SU-DHL-6 (cell line): ENCODE measurements at regions not wholly inside any gene's neighbourhood (a gene's known extent, or its start where the extent isn't known, plus 50 kb on each side); places are given as distances from the start of the nearest gene placed in this dataset.

ENCODE experiments used
- H2AFZ ChIP-seq: fragments of 200-600 bp; sonication (generic); 2 replicates; pipeline ENCODE4 v1.6.1; 2014; ENCODE audit warnings: low read depth, mild to moderate bottlenecking, moderate library complexity, mixed read lengths, antibody characterized with exemption, low read length; ENCODE audit not compliant: severe bottlenecking
- H3F3A ChIP-seq: fragments of 200-600 bp; shearing (Covaris generic); 2 replicates; pipeline ENCODE4 v1.6.0; 2016; ENCODE audit warnings: antibody characterized with exemption, mild to moderate bottlenecking; ENCODE audit not compliant: insufficient read depth
- H3K27ac ChIP-seq: fragments of 200-600 bp; sonication (generic); 2 replicates; pipeline ENCODE4 v1.5.1; 2016; ENCODE audit warnings: low read depth, mild to moderate bottlenecking, low read length, moderate library complexity, mixed read lengths
- H3K27me3 ChIP-seq: fragments of 200-600 bp; sonication (generic), shearing (Covaris generic); 2 replicates; pipeline ENCODE4 v1.6.0; 2014; ENCODE audit warnings: mild to moderate bottlenecking, low read length
- H3K36me3 ChIP-seq: fragments of 200-600 bp; sonication (generic); 2 replicates; pipeline ENCODE4 v1.6.1; 2014; ENCODE audit warnings: mild to moderate bottlenecking, low read length, mixed read lengths
- H3K4me2 ChIP-seq: fragments of 300-600, 200-600 bp; shearing (Covaris generic), sonication (generic); 2 replicates; pipeline ENCODE4 v1.6.0; 2014; ENCODE audit warnings: low read length, low read depth, mild to moderate bottlenecking; ENCODE audit not compliant: poor library complexity, severe bottlenecking
- H3K4me3 ChIP-seq: fragments of 200-600 bp; sonication (generic); 2 replicates; pipeline ENCODE4 v1.5.1; 2014; ENCODE audit warnings: antibody characterized with exemption, low read length, mild to moderate bottlenecking, mixed read lengths; ENCODE audit not compliant: insufficient read depth, poor library complexity, severe bottlenecking
- H3K79me2 ChIP-seq: fragments of 200-600 bp; sonication (generic); 2 replicates; pipeline ENCODE4 v1.6.1; 2014; ENCODE audit warnings: mild to moderate bottlenecking, low read length, moderate library complexity; ENCODE audit not compliant: insufficient read depth
- H3K9ac ChIP-seq: fragments of 200-600 bp; sonication (generic); 2 replicates; pipeline ENCODE4 v1.7.0; 2014; ENCODE audit warnings: mild to moderate bottlenecking, low read length
- H3K9me2 ChIP-seq: fragments of 200-600 bp; sonication (generic); replicated peaks from 2 replicates; pipeline ENCODE4 v1.6.1; 2014; ENCODE audit warnings: low read length; ENCODE audit not compliant: insufficient read depth
- H3K9me3 ChIP-seq: fragments of 200-600 bp; sonication (generic); 2 replicates; pipeline ENCODE4 v1.6.1; 2014; ENCODE audit warnings: low read length, mixed read lengths; ENCODE audit not compliant: insufficient read depth
- H4K20me1 ChIP-seq: fragments of 200-600 bp; sonication (generic); 2 replicates; pipeline ENCODE4 v1.6.1; 2014; ENCODE audit warnings: low read depth, mild to moderate bottlenecking, antibody characterized with exemption, low read length, moderate library complexity, mixed read lengths
- EZH2phosphoT487 ChIP-seq: fragments of 200-600 bp; sonication (generic), shearing (Covaris generic); conservative IDR thresholded peaks from 2 replicates; pipeline ENCODE4 v1.6.1; 2018; ENCODE audit warnings: mild to moderate bottlenecking, antibody characterized with exemption, low read length, moderate library complexity, mixed read lengths
- TF ChIP-seq, protein P1 (sequence below): fragments of 200-600 bp; sonication (generic); IDR thresholded peaks from one replicate; pipeline ENCODE4 v1.5.1; 2017; ENCODE audit warnings: antibody characterized with exemption, mild to moderate bottlenecking, low read length, moderate library complexity; ENCODE audit not compliant: insufficient read depth, poor library complexity, severe bottlenecking

DNA sequence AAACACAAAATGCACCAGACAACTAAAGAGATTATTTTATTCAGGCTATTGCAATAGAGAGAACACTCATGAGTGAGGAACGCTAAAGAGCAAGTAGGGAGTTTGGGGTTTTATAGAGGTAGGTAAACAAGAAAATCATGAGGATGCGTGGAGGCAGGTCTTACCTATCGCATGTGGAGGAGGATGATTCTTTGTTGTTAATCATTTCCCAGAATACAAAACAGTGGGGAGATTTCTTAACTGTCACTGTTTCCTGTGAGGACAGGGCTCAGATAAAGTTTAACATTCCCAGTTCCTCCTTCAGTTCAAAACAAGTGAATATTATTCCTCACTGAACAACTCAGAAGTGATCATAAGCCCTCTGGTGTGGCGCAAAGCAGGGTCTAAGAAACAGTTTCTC is 156.1 kb upstream of the MGAT5 start:
- Histone ChIP-seq H3K4me2 (no peak overlapping the region), H3K36me3 (no peaks in the 10 kb centered on the region), H3K27me3 (peaks cover 3% of the 10 kb centered on the region; the same call in 1 of the 2 replicates), H3K9me3 (no peaks in the 10 kb centered on the region), H3K9ac (no peak overlapping the region), H3K4me3 (no peak overlapping the region), H2AFZ (no peak overlapping the region), H3K79me2 (no peaks in the 10 kb centered on the region), H3F3A (no peaks in the 10 kb centered on the region), H3K27ac (no peak overlapping the region), H4K20me1 (no peaks in the 10 kb centered on the region), H3K9me2 (no peaks in the 10 kb centered on the region; the same call in 1 of the 2 replicates)
- TF ChIP-seq, protein P1, sequence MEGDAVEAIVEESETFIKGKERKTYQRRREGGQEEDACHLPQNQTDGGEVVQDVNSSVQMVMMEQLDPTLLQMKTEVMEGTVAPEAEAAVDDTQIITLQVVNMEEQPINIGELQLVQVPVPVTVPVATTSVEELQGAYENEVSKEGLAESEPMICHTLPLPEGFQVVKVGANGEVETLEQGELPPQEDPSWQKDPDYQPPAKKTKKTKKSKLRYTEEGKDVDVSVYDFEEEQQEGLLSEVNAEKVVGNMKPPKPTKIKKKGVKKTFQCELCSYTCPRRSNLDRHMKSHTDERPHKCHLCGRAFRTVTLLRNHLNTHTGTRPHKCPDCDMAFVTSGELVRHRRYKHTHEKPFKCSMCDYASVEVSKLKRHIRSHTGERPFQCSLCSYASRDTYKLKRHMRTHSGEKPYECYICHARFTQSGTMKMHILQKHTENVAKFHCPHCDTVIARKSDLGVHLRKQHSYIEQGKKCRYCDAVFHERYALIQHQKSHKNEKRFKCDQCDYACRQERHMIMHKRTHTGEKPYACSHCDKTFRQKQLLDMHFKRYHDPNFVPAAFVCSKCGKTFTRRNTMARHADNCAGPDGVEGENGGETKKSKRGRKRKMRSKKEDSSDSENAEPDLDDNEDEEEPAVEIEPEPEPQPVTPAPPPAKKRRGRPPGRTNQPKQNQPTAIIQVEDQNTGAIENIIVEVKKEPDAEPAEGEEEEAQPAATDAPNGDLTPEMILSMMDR: no peak
- no peak for TF ChIP-seq EZH2phosphoT487

DNA sequence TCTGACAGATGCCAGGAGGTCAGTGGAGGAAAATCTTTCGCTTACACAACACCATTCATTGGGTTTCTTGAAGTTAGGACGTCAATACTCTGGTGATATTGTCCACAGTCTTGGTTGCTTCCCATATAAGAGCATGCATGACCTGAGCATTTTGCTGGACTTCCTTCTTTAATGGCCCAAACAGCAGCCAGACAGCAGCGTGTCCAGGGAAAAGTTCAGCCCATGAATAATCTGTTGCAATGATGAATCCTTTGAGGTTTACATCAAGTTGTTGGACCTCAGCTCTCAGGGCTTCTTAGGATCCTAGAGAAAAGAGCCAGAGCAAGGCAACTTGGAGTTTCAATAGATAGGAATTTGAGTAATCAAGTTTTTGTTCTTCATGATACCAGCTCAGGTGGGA is 155.6 kb upstream of the MGAT5 start:
- Histone ChIP-seq H3K4me3 (no peak overlapping the region), H4K20me1 (no peaks in the 10 kb centered on the region), H3F3A (no peaks in the 10 kb centered on the region), H3K4me2 (no peak overlapping the region), H3K36me3 (no peaks in the 10 kb centered on the region), H3K9ac (no peak overlapping the region), H3K27ac (no peak overlapping the region), H3K9me3 (no peaks in the 10 kb centered on the region), H2AFZ (no peak overlapping the region), H3K27me3 (peaks cover 3% of the 10 kb centered on the region; the same call in 1 of the 2 replicates), H3K9me2 (no peaks in the 10 kb centered on the region; the same call in 1 of the 2 replicates), H3K79me2 (no peaks in the 10 kb centered on the region)
- TF ChIP-seq, protein P1: no peak
- no peak for TF ChIP-seq EZH2phosphoT487

DNA sequence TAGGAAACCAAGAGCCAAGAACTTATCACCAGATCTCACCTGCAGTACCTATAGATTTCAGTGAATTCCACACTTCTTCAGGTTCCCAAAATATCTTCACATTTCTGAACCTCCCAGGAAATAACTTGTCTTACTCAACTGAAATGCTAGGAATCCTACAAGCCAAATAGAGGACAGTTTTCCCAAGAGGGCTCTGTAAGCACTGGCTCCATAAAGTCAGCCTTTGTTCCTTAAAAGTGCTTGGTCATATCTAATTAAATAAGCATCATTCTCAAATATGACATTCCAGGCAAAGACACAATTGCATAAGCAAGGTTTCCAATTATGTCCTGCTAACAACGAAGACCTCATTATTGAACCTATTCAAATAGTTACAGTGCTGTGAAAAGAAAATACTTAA is 154.6 kb upstream of the MGAT5 start:
- Histone ChIP-seq H3K4me3 (no peak overlapping the region), H3F3A (no peaks in the 10 kb centered on the region), H3K36me3 (no peaks in the 10 kb centered on the region), H3K4me2 (no peak overlapping the region), H3K9ac (no peak overlapping the region), H3K9me2 (no peaks in the 10 kb centered on the region; the same call in 1 of the 2 replicates), H2AFZ (no peak overlapping the region), H4K20me1 (no peaks in the 10 kb centered on the region), H3K27me3 (peaks cover 3% of the 10 kb centered on the region; the same call in 1 of the 2 replicates), H3K9me3 (no peaks in the 10 kb centered on the region), H3K79me2 (no peaks in the 10 kb centered on the region), H3K27ac (no peak overlapping the region)
- TF ChIP-seq EZH2phosphoT487: no peak
- TF ChIP-seq, protein P1: no peak
